GM12878 (cell line): ENCODE measurements at regions not wholly inside any gene's neighbourhood (a gene's known extent, or its start where the extent isn't known, plus 50 kb on each side); places are given as distances from the start of the nearest gene placed in this dataset.

Source experiments
- ATAC-seq: fragments of 200-7000 bp; cut with Tn5 transposase; 3 replicates; pipeline ENCODE4 v1.9.1; 2020; ENCODE audit warnings: mild to moderate bottlenecking, moderate library complexity
- BruUV-seq: library from RNA; stranded (reverse); fragments of 400-500 nt; replicated peaks from 2 replicates; lab custom pipeline; 2021; lab: Mats Ljungman, UMichigan
- CTCF ChIA-PET: fragments of 300-600 bp; sonication (Branson Sonifier 250); formaldehyde crosslinking; extraction: SDS; loops from one replicate; lab custom pipeline; 2021; ENCODE audit warnings: inconsistent platforms; lab: Yijun Ruan, JAX
- POLR2A ChIA-PET: fragments of 350-600 bp; formaldehyde crosslinking; extraction: SDS; loops from one replicate; lab custom pipeline; 2021; ENCODE audit warnings: inconsistent platforms; lab: Charles Lee
- RAD21 ChIA-PET: fragments of 300-600 bp; sonication (Branson Sonifier 250); formaldehyde crosslinking; loops from one replicate; lab custom pipeline; 2023; ENCODE audit warnings: antibody characterized with exemption; ENCODE audit not compliant: unreplicated experiment; lab: Charles Lee
- SMC1A ChIA-PET: fragments of 300-600 bp; sonication (Branson Sonifier 250); formaldehyde crosslinking; loops from one replicate; lab custom pipeline; 2023; ENCODE audit not compliant: unreplicated experiment, uncharacterized antibody; lab: Charles Lee
- DNase-seq: peaks from one replicate; pipeline ENCODE4 v3.0.0-alpha.2; 2011; ENCODE audit warnings: low read depth, low spot score
- FAIRE-seq: peaks from 3 replicates; lab custom pipeline; 2011; peaks lifted over from hg19 to GRCh38; lab: Jason Lieb, UNC
- H2AFZ ChIP-seq: 2 replicates; pipeline ENCODE4 v1.6.0; 2011; ENCODE audit warnings: low read depth, low read length, control low read depth; ENCODE audit not compliant: control insufficient read depth
- H3K27ac ChIP-seq: 2 replicates; pipeline ENCODE4 v1.5.1; 2011; ENCODE audit warnings: control low read depth; ENCODE audit not compliant: control insufficient read depth, insufficient read depth
- H3K27me3 ChIP-seq, 2 experiments: replicated peaks in 1 of 2; 2 replicates each; pipeline versions ENCODE4 v1.6.0 to v1.6.1; 2011; ENCODE audit warnings: low read length in 1 of 2; ENCODE audit not compliant: control insufficient read depth in 2 of 2, insufficient read depth in 2 of 2
- H3K36me3 ChIP-seq, 2 experiments: 2 replicates each; pipeline ENCODE4 v1.5.1; 2011; ENCODE audit warnings: low read length in 1 of 2; ENCODE audit not compliant: control insufficient read depth in 2 of 2, insufficient read depth in 2 of 2
- H3K4me1 ChIP-seq: 2 replicates; pipeline ENCODE4 v1.6.1; 2011; ENCODE audit warnings: mild to moderate bottlenecking, low read length, moderate library complexity, mixed read lengths; ENCODE audit not compliant: control insufficient read depth, insufficient read depth
- H3K4me2 ChIP-seq: 2 replicates; pipeline ENCODE4 v1.6.0; 2011; ENCODE audit warnings: control low read depth; ENCODE audit not compliant: control insufficient read depth, insufficient read depth
- H3K4me3 ChIP-seq: fragments of 200-600 bp; sonication (generic); 2 replicates; pipeline ENCODE4 v1.5.1; 2016
- H3K79me2 ChIP-seq: 2 replicates; pipeline ENCODE4 v1.6.0; 2011; ENCODE audit warnings: low read length; ENCODE audit not compliant: control insufficient read depth, insufficient read depth
- H3K9ac ChIP-seq: 2 replicates; pipeline ENCODE4 v1.8.0; 2011; ENCODE audit warnings: low read length, control low read depth, mixed read lengths; ENCODE audit not compliant: control insufficient read depth, insufficient read depth
- H3K9me3 ChIP-seq: replicated peaks from 3 replicates; pipeline ENCODE4 v1.5.1; 2011; ENCODE audit warnings: mild to moderate bottlenecking, low read length; ENCODE audit not compliant: control insufficient read depth, insufficient read depth
- H4K20me1 ChIP-seq: 2 replicates; pipeline ENCODE4 v1.6.0; 2011; ENCODE audit not compliant: control insufficient read depth, insufficient read depth
- CBX3 ChIP-seq: fragments of 200-600 bp; sonication (generic); IDR thresholded peaks from 2 replicates; pipeline ENCODE4 v1.6.1; 2016; ENCODE audit warnings: low read depth, borderline replicate concordance
- CREM ChIP-seq: IDR thresholded peaks from 2 replicates; pipeline ENCODE4 v1.6.1; 2014; ENCODE audit warnings: antibody characterized with exemption, low read depth
- ELK1 ChIP-seq: IDR thresholded peaks from 2 replicates; pipeline ENCODE4 v1.6.1; 2012; ENCODE audit warnings: low read depth, low read length, improper control_type of control experiment
- GABPA ChIP-seq: IDR thresholded peaks from 2 replicates; pipeline ENCODE4 v1.6.1; 2014; ENCODE audit warnings: antibody characterized with exemption, low read depth, mild to moderate bottlenecking, inconsistent platforms
- HSF1 ChIP-seq: fragments of 150-350 bp; IDR thresholded peaks from 2 replicates; pipeline ENCODE4 v1.6.1; 2014; ENCODE audit warnings: mild to moderate bottlenecking, low read depth, low read length
- IRF3 ChIP-seq: fragments of 450-650 bp; IDR thresholded peaks from 2 replicates; pipeline ENCODE4 v1.6.1; 2014; ENCODE audit warnings: mild to moderate bottlenecking
- KLF5 ChIP-seq: fragments of 450-650 bp; IDR thresholded peaks from 2 replicates; pipeline ENCODE4 v1.6.1; 2014; ENCODE audit warnings: mild to moderate bottlenecking; ENCODE audit not compliant: partially characterized antibody
- NR2C1 ChIP-seq: fragments of 450-650 bp; IDR thresholded peaks from 2 replicates; pipeline ENCODE4 v1.6.1; 2017; ENCODE audit warnings: antibody characterized with exemption, mild to moderate bottlenecking, moderate library complexity
- NR2F1 ChIP-seq: fragments of 450-650 bp; conservative IDR thresholded peaks from 2 replicates; pipeline ENCODE4 v1.6.1; 2017; ENCODE audit warnings: mild to moderate bottlenecking
- PRDM15 ChIP-seq: fragments of 450-650 bp; formaldehyde crosslinking; IDR thresholded peaks from 2 replicates; pipeline ENCODE4 v1.4.0; 2020; ENCODE audit warnings: mild to moderate bottlenecking, moderate library complexity
- RELB ChIP-seq: fragments of 450-650 bp; IDR thresholded peaks from 2 replicates; pipeline ENCODE4 v1.6.1; 2017; ENCODE audit warnings: low read depth, mild to moderate bottlenecking, moderate library complexity
- STAT1 ChIP-seq: fragments of 450-650 bp; conservative IDR thresholded peaks from 2 replicates; pipeline ENCODE4 v1.6.1; 2014; ENCODE audit warnings: antibody characterized with exemption, mild to moderate bottlenecking
- STAT3 ChIP-seq: IDR thresholded peaks from 2 replicates; pipeline ENCODE4 v1.6.1; 2011; ENCODE audit warnings: low read depth, low read length, improper control_type of control experiment
- TCF7 ChIP-seq: IDR thresholded peaks from 2 replicates; pipeline ENCODE4 v1.6.1; 2014; ENCODE audit warnings: antibody characterized with exemption, borderline replicate concordance
- WGBS: methylation state at CpG from one replicate; pipeline ENCODE4 v1.1.6; 2016; ENCODE audit warnings: low lambda C conversion rate; ENCODE audit not compliant: insufficient replicate concordance, insufficient coverage; ENCODE audit errors: missing lambda C conversion rate; 5-methylcytosine and 5-hydroxymethylcytosine counted together
- in situ Hi-C: fragments of 300-500 bp; cut with MboI; formaldehyde crosslinking; loops from 9 replicates; pipeline ENCODE4 v1.14.3; 2018; ENCODE audit warnings: mixed read lengths
- intact Hi-C: fragments of 100-400 bp; cut with micrococcal nuclease; formaldehyde crosslinking; loops from one replicate; pipeline ENCODE4 v1.14.2; 2022; ENCODE audit not compliant: unreplicated experiment

GRCh38 chr9:14523545-14523944 is 169.7 kb downstream of the ZDHHC21 start (continued):
- TF ChIP-seq IRF3: no peak
- TF ChIP-seq RELB: no peak
- no peak for TF ChIP-seq NR2F1
- no peak for TF ChIP-seq KLF5
- no peak for TF ChIP-seq TCF7
- no peak for TF ChIP-seq HSF1

GRCh38 chr9:14522627-14523379 is 170.4 kb downstream of the ZDHHC21 start:
- no peaks in the 10 kb centered on the region for H4K20me1 ChIP-seq
- H3K27ac ChIP-seq: no peak overlapping the region
- ChIA-PET RAD21 (no interaction called here), CTCF (no interaction called here), POLR2A (no interaction called here), SMC1A (no interaction called here)
- no peaks in the 10 kb centered on the region for H3K79me2 ChIP-seq
- in situ Hi-C loops (no loop called here), intact Hi-C loops (no loop called here)
- H3K4me1 ChIP-seq: no peaks in the 10 kb centered on the region
- DNase-seq (no peak), ATAC-seq (no peak), FAIRE-seq (no peak)
- no peaks in the 10 kb centered on the region for H3K36me3 ChIP-seq
- WGBS: 80% methylated on average over 3 of the region's 3 CpGs
- BruUV-seq: no TSS peak
- H3K4me2 ChIP-seq: no peak overlapping the region
- no peaks in the 10 kb centered on the region for H3K9me3 ChIP-seq
- H3K27me3 ChIP-seq: no peaks in the 10 kb centered on the region
- H2AFZ ChIP-seq: no peak overlapping the region
- no peak overlapping the region for H3K4me3 ChIP-seq
- H3K9ac ChIP-seq: no peak overlapping the region
- TF ChIP-seq STAT3: no peak
- TF ChIP-seq GABPA: no peak
- no peak for TF ChIP-seq CREM
- no peak for TF ChIP-seq TCF7
- no peak for TF ChIP-seq NR2C1
- no peak for TF ChIP-seq STAT1
- TF ChIP-seq ELK1: no peak
- no peak for TF ChIP-seq PRDM15 (CRISPR knock-in tag)
- TF ChIP-seq CBX3: no peak
